T-helper 2 cell (primary cell): ENCODE measurements at regions not wholly inside any gene's neighbourhood (a gene's known extent, or its start where the extent isn't known, plus 50 kb on each side); places are given as distances from the start of the nearest gene placed in this dataset.

ENCODE experiments used
- DNase-seq, 5 experiments: peaks; one replicate each; pipeline versions ENCODE4 v3.0.0 to v3.0.0-alpha.2; 2012 to 2022

DNA sequence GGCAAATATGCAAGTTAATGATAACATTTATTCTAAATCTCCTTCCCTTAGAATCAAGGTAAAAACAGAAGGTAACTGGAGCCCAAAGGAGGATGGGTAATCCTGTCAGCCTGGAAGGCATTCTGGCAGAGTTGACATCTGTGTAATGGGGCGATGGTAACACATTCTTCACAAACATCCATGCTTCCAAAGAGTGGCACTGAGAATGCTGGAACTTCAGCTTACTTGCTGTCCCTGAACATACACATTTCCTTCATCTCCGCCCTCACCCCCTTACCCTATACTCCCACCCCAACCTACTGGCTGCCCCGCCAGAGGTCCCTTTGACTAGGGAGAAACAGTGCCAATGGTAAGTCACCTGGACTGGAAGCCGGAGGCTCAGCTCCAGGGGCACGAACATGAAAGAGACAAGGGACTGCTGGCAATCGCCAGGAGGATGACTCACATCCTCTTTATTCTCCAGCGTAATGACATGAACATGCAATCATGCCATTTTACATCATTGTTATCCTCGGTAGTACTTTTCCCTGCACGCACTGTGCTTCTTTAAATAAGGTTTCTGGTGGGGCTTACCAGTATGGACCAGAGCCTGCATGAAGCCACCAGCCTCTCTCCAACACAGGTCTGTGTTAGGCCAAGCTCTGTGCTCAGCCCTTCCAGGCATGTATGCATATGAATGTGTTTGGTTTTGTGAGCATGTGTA is 694.2 kb upstream of the TENM3 start:
- DNase-seq: no peak

DNA sequence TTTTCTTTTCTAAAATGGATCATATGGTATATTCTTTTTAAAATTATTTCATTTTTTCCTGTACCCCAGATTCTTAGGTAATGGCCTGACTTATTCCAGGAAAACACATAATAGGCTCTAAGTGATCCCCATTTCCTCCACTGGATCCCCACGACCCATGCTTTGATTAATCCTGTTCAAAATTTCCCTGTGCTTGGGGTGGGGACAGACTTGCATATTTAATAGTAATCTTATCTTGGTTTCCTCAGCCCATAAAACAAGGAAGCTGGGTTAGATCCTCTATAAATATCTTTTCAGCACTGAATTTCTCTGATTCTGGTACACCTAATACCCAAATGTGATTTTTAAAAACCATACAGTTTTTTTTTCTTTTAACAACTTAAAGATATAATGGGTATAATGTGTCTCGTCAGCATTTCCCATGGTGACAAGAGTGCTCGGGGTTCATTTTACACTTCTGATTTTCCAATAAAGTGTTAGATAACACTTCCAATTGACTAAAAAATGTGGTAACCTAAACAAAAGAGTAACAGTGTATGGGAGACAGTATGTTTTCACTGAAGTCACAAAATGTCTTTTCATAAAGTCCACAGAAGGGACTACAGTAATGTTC is 693.5 kb upstream of the TENM3 start:
- no peak for DNase-seq

DNA sequence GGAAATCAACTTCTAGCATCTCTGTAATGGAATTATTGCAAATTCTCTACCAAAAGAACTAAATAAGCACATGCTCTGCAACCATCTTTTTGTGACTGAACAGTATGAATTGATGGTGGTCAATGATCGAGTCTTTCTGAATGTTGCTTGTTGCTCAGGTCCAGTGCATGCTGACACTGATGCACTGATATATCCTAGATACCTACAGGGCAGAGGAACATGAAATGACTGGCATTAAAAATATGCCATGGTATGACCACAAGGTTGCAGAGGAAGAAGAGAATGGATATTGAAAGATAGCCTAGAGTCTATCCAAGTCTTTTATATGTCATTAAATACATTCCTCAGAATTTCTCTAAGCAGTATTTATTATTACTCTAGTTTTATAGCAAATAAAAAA is 692.8 kb upstream of the TENM3 start:
- DNase-seq: no peak

DNA sequence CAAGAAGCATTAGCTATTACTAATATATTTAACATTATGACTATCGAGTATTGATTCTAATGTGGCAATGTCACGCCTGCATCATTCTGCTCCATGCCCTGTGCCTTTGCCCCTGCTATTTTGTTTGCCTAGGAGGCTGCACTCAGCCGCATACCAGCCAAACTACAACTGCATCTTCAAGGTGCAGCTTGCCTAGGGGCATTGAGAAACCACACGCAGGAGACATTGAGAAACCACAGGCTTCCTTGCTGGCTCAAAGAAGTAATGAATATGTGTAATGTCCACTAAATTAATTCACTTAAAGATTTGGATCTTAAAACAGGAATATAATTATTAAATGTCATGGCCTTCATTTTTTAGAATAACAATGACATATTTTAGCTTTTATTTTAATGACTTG is 683.6 kb upstream of the TENM3 start:
- DNase-seq: no peak

DNA sequence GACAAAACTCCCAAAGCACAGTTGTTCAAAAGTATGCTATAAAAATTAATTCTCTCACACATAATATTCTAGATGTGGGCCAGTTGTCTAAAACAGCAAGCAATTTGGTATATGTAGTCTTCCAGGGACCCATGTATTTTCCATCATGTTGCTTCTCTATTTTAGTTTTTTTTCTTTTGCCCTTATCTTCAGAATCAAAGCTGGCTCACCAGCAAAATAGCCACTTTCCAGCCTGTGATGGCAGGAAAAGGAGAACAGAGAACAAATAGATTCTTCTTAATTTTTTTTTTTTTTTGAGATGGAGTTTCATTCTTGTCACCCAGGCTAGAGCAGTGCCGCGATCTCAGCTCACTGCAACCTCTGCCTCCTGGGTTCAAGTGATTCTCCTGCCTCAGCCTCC is 680.8 kb upstream of the TENM3 start:
- no peak for DNase-seq

DNA sequence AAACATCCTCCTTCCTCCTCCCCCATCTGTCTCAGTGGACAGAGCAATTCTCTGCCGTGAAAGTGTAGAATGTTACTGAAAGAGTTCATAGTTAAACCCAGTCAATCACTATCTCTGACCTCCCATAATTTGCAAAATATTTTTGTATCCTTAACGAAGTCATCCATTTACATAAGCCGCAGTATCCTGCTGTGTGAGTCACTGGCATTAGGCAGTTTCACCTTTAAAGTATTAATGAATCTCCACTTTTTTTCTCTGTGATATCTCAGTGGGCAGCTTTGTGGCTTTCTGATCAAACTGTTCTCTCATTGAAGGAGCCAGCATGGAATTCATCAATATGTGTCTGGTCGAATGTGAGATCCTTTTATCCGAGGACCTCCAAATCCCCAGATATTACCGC is 678.6 kb upstream of the TENM3 start:
- DNase-seq: no peak

DNA sequence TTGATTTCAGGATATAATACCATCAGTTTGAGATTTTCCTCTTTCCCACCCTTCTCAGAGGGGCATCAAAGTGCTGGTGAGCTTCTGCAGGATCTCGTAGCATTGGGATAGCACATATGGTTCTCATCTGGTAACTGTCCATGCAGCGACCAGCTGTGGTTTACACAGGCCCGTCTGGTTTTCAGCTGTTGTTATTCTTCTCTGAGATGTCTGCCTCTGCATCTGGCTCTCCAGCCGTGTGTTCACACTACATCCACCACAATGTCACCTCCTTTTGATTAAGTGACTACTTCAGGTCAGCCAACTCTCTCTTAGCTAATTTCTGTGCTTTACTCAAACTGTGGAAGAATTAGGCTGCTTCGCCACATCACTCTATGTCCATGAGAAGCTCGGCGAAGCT is 676.7 kb upstream of the TENM3 start:
- no peak for DNase-seq

DNA sequence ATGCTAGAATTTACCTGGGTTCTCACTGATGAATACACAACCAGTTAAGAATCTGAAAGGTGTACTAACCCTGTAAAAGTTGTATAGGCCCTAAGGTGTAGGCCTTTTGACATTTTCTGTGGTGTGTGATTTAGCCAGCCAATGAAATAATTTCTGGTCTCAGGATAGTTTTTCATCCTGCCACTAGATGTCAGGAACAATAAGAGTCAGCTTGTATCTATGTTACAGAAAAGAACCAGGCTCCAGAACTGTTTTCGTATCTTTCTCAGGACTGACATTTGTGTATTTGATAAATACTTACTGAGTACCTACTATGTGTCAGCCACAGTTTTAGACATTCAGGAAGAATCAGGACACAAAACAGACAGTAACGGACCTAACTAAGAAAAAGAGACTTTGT is 673.6 kb upstream of the TENM3 start:
- DNase-seq: peak in 1 of 5 experiments; percentile 3

DNA sequence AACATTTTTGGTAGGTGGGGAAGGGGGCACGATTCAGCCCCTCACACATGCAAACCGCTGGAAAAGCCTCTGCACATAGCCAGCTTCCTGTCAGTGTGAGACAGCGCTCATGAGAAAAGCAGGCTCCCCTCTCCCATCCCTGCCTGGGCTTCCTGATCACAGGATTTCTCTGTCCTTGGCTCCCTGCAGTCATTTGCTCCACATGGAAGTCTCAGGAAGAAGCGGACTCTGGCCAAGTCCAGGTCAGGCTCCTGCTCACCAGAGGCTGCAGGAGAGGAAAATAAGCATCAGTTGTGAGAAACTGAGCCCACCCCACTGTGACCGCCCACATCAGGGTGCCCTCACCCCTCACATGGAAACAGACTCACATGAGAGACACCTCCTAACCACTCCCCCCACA is 664.3 kb upstream of the TENM3 start:
- no peak for DNase-seq

DNA sequence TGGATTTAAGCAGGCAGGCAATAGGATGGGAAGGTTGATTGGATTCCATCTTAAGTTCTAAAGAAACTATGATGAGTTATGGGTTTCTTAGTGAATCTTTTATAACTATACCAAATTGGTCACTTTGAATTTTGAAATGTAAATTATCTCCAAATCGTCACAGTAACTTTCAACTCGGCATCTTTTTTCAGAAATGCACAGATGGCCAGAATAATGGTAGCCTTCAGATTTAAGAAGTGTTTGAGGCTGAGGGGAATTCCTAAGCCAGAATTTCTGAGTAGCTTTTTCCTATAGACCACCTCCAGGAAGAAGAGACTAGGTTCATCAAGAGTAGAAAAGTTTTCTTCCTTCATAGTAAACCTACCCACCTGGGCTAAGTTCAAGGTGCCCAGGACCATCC is 663.7 kb upstream of the TENM3 start:
- DNase-seq: no peak

DNA sequence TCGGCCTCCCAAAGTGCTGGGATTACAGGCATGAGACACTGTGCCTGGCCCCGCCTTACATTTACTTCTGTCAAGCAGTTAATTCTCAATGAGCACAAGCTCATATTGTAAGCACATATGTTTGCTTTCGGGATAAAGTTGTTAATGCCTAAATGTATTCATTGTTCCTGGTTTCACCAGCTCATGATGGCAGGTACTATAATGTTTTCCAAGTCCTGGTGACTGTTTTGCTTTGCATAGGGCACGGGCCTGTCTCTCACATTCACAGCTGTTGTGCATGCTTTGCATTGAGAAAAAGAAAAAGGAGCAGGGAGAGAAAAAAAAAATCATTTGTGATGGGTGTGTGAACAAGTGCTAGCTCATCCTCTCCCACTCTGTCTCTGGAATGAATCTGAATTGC is 661.2 kb upstream of the TENM3 start:
- no peak for DNase-seq

DNA sequence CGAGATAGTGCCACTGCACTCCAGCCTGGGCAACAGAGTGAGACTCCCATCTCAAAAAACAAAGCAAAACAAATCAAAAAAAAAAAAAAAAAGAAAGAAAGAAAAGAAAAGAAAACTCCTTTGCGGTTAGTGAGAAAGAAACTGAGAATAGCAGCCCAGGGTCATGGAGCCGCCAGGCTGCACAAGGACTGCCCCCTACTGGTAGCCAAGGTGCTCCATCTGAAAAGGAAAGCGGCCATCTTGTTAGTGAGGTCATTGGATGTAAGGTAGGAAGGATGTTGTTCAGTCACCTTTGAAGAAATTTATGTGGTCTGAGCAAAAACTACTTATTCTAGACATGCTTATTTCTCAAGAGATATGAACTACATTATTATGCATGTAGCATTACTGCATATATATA is 660.6 kb upstream of the TENM3 start:
- peak in 1 of 5 experiments; percentile 19 for DNase-seq

DNA sequence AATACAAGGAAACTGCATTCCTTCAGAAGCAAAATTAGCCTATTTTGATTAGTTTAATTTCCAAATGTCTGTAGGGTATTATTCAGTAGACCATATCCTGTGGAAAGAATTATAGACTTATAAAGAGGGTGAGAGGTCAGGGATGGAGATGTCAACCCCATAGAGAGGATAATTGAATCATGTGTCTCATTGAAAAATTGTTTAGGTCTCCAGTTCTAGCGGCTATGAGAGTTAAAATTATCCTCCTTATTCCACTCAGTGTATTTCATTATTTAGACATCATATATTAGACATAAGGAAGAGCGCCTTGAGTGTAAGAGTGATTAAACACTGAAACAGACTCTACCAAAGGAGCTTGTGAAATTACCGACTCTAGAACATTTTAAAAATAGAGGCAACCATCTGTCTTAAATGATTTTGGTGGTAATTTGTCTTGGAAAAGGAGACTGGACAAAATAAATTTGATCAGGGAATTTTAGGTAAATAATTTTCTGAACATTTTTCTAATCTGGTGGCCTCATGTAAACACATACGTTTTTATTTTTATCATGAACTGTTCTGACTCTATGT is 654.4 kb upstream of the TENM3 start:
- no peak for DNase-seq

DNA sequence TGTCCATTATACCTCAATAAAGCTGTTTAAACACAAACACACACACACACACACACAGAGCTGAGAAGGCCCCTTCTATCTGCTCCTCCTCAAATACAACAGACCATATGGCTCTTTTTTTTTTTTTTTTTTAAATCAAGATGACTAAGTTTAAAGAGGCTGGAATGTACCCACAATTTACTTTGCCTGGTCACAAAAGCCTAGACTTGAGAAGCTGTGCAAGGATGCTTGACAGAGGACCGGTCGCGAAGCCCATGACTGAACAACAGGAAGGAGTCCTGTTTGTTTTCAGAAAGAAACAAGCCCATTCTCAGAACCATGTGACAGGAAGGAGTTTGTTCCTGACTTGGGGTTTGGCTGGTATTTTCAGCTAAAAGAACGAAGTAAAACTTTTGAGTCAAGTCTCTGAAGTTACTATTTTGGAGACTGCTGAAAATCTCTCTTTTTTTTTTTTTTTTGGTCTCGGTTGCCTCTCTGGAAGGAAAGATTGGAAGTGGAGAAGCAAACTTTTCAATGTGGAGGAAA is 650.9 kb upstream of the TENM3 start:
- no peak for DNase-seq

DNA sequence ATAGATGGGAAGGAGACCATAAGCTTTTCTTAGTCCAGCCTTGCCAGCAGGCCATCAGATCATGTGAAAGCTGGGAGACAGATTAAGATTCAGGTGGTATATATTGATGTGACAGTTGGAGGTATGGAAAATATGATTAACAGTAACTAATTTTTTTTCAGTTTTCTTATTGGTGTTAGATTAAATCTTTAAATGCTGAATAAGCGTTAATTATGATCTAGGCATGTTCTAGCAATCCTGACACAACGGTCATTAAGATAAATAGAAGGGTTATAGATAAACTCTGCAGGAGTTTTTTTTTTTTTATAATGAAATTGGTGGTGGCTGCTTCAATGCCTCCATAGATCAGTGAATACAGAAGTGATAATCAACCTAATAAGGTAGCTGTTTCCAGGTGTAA is 649.5 kb upstream of the TENM3 start:
- DNase-seq: no peak

DNA sequence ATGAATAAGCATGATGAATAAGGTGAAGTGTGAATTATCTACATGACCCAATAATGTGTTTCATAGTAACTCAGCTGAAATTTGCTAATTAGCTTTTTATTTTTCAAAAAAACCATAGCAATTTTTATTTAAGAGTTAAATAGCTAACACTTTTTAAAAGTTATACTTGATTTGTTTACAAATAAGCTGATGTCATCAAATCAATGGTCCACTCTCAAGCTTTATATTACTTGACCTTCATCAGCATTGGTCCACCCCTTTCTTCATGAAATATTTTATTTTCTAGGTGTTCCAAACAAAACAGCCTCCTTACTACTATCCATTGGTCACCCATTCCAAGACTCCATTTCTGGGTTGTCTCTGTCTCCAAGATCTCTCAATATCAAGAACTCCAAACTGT is 649.0 kb upstream of the TENM3 start:
- no peak for DNase-seq

DNA sequence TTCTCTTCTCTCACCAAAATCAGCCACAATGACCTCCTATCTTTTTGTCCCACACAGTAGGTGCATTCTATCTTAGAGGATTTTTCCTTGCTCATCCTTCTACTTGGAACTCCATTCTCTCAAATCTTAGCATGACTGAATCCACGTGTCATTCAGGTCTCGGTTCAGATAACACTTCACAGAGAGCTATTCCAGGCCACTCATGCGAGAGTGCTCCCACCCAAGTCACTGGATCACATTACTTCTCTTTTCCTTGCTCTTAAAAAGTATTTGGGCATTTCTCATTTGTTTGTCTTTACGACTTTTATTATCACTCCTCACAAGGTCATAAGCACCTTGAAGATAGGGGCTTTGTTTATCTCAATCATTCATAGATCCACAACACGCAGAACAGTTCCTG is 647.5 kb upstream of the TENM3 start:
- DNase-seq: no peak

DNA sequence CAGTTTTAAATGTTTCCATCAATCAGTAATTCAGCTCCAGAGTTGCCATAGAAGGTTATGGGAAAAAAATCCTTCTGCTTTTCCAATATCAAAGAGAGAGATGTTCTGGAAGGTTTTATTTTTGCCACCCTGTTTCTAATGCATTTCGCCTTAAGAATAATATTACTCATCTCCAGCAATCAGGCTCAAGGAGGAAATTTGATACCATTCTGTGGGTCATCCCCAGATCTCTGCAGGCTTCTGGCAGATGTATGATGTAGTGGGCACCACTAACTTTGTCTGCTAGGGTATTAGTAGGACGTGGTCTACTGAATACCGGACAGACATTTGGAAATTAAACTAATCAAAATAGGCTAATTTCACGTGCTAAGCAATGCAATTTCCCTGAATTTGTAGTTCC is 645.4 kb upstream of the TENM3 start:
- no peak for DNase-seq

DNA sequence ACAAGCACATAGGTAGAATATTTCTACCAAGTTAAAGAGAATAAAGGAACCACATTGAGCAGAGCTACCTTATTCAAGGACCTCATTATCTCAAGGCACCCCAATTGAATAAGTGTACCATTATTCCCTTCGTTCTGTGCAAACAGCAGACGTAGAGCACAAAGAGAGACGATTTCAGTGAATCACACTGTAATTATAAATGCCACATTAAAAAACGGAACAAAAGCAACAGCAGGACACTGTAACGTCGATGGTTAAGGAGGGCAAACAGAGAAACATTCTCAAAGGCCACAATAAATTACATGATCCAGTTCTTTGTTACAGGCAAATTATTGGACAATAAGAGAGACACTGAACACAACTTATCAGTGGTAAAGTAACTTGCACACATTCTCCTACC is 644.1 kb upstream of the TENM3 start:
- DNase-seq: no peak

DNA sequence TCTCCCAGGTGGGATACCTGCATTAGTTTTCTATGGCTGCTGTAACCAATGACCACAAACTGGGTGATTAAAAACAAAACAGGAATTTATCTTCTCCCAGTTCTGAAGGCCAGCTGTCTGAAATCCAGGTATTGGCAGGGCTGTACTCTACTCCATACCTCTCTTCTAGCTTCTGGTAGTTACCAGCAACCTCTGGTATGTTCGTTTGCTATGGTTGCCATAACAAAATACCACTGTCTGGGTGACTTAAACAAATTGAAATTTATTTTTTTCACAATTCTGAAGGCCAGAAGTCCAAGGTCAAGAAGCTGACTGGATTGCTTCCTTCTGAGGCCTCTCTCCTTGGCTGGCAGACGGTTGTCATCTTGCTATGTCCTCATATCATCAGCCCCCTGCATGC is 642.1 kb upstream of the TENM3 start:
- no peak for DNase-seq

DNA sequence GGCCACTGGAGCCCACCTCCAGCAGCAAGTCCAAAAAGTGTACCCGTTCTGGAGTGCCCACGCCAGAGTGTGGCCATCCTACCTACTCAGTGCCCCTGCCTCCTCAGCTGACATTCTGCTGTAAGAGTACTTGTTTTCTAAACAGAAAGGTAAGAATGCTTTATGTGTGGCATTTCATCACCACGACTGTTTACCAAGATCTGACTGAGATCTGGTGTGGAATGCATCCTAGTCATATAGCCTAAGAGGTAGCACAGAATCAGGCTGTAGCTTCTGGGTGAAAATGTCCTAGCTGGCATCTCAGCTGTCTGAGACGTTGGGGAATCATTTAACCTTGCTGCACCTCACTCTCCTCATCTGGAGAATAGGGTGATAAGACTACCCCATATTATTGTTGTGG is 638.7 kb upstream of the TENM3 start:
- no peak for DNase-seq

DNA sequence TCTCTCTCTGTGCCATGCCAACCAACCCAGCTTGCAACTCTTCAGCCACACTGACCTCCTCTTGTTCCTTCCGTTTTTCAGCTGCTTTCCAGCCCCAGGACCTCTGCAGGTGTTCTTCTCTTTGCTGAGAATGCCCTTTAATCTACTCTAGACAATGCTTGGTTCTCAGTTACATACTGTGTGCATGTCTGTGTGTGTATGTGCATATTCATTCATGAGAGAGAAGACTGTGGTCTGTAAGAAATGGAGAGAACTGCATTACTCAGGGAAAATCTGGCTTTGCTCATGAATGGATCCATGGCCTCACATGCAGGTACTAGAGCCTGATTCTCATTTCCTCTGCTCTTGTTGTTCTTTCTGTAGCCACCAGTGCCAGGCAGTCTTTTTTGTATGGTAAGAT is 636.9 kb upstream of the TENM3 start:
- DNase-seq: no peak

DNA sequence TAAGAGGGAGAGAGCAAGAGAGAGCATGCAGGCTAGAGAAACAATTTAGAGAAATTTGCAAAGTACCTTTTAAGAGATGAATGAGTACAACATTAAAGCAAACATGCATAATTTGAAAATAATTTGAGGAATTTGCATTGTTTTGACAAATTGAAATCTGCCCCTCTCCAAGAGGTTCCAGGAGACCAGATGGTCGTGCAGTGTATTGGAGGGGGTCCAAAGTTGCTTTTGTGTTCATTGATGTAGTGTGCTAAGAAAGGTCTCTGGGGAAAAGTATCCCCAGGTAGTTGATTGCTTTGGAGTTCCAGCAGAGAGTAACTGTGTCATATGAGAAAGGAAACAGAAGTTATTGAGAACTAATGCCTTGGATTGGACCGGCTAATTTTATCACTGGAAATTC is 635.0 kb upstream of the TENM3 start:
- no peak for DNase-seq

DNA sequence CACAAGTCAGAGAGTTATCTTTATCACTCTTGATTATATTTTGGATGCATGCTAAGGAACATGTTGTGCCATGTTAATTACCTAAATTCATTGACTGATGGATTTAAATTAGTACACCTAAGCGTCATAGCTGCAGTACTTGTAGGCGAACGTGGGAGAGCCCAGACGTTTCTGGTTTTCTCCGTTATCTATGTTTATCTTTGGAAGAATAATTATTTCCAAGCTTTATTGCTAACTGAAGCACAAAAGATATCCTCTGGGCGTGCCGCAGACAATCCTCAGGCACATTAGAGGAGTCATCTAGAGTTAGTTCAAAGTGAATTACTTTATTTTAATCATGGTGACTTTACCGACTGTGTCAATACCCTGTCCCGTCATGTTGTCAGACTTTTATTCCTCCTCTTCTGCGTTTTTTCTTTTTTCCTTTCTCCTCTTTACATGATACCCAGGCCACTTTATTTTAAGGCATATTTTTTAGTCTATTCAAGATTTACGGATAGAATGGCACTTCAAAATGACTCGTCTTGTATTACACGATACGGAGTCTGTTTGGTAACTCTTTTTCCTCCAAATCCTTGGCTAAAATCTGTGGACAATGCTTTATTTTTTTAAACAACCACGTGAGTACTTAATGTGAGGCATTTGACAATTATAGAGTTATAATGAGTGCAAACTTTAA is 632.0 kb upstream of the TENM3 start:
- no peak for DNase-seq
